ENCODE measurements at regions not wholly inside any gene's neighbourhood (a gene's known extent, or its start where the extent isn't known, plus 50 kb on each side); places are given as distances from the start of the nearest gene placed in this dataset.

GRCh38 chr16:79444572-79444971 lies 156.0 kb downstream of the MAF start:
- no peak for TF ChIP-seq CTCF (IDR thresholded peaks at IDR 0.05)
- no peak for TF ChIP-seq POLR2A (IDR thresholded peaks at IDR 0.05)

All from body of pancreas (tissue), 4 donors.